HL-60 (cell line): ENCODE measurements at regions not wholly inside any gene's neighbourhood (a gene's known extent, or its start where the extent isn't known, plus 50 kb on each side); places are given as distances from the start of the nearest gene placed in this dataset.

Experiments
- DNase-seq, 2 experiments: peaks; one replicate each; pipeline ENCODE4 v3.0.0-alpha.2; 2010 to 2020; ENCODE audit warnings: low read depth in 1 of 2, low spot score in 1 of 2
- H3K27ac ChIP-seq: fragments of 250-450 bp; sonication (Bioruptor Pico); replicated peaks from 2 replicates; pipeline ENCODE4 v1.5.1; 2020; ENCODE audit warnings: mild to moderate bottlenecking, moderate library complexity
- H3K27me3 ChIP-seq: fragments of 250-450 bp; sonication (Bioruptor Pico); 2 replicates; pipeline ENCODE4 v1.5.1; 2021; ENCODE audit warnings: mild to moderate bottlenecking, moderate library complexity; ENCODE audit not compliant: insufficient read depth, poor library complexity, severe bottlenecking
- H3K4me3 ChIP-seq: replicated peaks from 2 replicates; pipeline ENCODE4 v1.5.1; 2011; ENCODE audit warnings: mild to moderate bottlenecking, control low read depth, low read length; ENCODE audit not compliant: insufficient read depth
- CTCF ChIP-seq: IDR thresholded peaks from one replicate; pipeline ENCODE4 v1.5.1; 2011; ENCODE audit warnings: low read length, control low read depth, inconsistent platforms; ENCODE audit not compliant: insufficient read depth
- GABPA ChIP-seq: IDR thresholded peaks from 2 replicates; pipeline ENCODE4 v1.6.1; 2012; ENCODE audit warnings: low read depth
- POLR2AphosphoS5 ChIP-seq: IDR thresholded peaks from 2 replicates; pipeline ENCODE4 v1.6.1; 2012; ENCODE audit warnings: low read depth
- REST ChIP-seq: IDR thresholded peaks from 2 replicates; pipeline ENCODE4 v1.6.1; 2012; ENCODE audit warnings: low read depth; ENCODE audit not compliant: insufficient replicate concordance
- SPI1 ChIP-seq: IDR thresholded peaks from 2 replicates; pipeline ENCODE4 v1.6.1; 2012; ENCODE audit warnings: low read depth, mild to moderate bottlenecking, borderline replicate concordance

DNA sequence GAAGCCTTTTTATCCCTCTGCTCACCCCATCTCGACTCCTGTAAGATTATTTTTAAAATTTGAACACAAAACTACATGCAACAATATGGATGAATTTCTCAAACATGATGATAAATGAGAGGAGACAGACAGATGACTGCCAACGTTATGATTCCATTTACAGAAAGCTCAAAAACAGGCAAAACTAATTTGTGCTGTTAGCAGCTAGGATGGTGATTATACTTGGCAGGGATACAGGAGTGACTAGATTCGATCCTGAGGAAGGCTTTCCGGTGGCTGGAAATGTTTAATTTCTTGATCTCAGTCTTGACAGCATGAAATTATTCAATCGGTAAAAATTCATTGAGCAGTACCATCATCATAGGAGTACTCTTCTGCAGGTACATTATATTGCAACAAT is 163.4 kb upstream of the SH3BP4 start:
- Histone ChIP-seq H3K27me3 (no peaks in the 10 kb centered on the region), H3K4me3 (no peak overlapping the region), H3K27ac (no peak overlapping the region)
- no peak for TF ChIP-seq POLR2AphosphoS5
- TF ChIP-seq CTCF = no peak
- no peak for TF ChIP-seq GABPA
- no peak for TF ChIP-seq REST
- TF ChIP-seq SPI1 = no peak
- DNase-seq = no peak

DNA sequence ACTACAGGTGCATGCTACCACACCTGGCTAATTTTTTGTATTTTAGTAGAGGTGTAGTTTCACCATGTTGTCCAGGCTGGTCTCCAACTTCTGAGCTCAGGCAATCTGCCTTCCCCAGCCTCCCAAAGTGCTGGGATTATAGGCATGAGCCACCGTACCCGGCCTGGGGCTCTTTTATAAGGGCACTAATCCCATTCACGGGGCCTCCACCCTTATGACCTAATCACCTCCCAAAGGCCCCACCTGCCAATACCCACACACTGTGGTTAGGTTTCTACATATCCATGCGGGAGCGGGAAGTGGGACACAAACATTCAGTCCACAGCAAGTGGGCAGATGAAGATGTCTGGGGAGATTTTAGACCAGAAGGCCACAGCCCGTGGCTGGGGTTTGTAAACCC is 164.7 kb upstream of the SH3BP4 start:
- no peak for DNase-seq
- Histone ChIP-seq H3K4me3 (no peak overlapping the region), H3K27me3 (no peaks in the 10 kb centered on the region), H3K27ac (no peak overlapping the region)
- TF ChIP-seq SPI1 = no peak
- no peak for TF ChIP-seq REST
- TF ChIP-seq CTCF = no peak
- no peak for TF ChIP-seq POLR2AphosphoS5
- no peak for TF ChIP-seq GABPA

DNA sequence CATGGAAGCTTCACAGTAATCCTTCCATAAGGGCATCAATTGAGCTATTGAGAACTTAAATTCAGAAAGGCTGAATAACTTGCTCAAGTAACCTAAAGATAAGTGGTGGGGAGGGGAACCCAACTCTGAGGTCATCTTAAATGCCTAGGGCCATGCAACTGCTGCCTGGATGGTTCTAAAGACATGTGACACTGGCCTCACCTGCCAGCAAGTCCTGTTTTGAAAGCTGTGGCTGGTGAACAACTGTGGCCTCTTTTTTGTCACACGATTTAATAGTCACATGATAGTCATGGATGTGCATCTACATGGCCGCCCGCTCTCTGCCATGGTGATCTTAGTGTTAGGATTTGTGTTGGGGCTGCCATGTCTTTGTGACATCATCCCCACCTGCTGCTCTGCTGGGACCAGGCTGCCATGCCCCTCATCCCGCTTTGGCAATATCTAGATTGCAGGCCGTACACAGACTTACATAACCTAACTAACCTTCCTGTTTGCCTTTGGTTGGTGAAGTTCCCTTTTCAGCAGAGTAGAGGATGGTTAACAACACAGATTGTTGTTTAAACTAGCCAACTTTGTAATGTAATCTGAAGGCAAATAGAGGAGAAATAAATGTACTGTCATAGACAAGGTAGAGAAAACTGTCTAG is 177.9 kb upstream of the SH3BP4 start:
- H3K27ac ChIP-seq = no peak overlapping the region
- no peak overlapping the region for H3K4me3 ChIP-seq
- TF ChIP-seq POLR2AphosphoS5 (no peak), SPI1 (no peak), GABPA (no peak), REST (no peak), CTCF (no peak)

More for the DNA sequence above, 177.9 kb upstream of the SH3BP4 start:
- no peak for DNase-seq
- H3K27me3 ChIP-seq = no peaks in the 10 kb centered on the region
